GM06990 (cell line): ENCODE measurements at regions not wholly inside any gene's neighbourhood (a gene's known extent, or its start where the extent isn't known, plus 50 kb on each side); places are given as distances from the start of the nearest gene placed in this dataset.

Source experiments
- DNase-seq: peaks from one replicate; pipeline ENCODE4 v3.0.0-alpha.2; 2011; ENCODE audit not compliant: insufficient read length; ENCODE audit errors: extremely low read depth
- H3K27me3 ChIP-seq: replicated peaks from 2 replicates; pipeline ENCODE4 v1.6.0; 2011; ENCODE audit warnings: low read length; ENCODE audit not compliant: control insufficient read depth, insufficient read depth
- H3K36me3 ChIP-seq: 2 replicates; pipeline ENCODE4 v1.5.1; 2011; ENCODE audit warnings: low read length; ENCODE audit not compliant: control insufficient read depth, insufficient read depth
- H3K4me3 ChIP-seq: replicated peaks from 2 replicates; pipeline ENCODE4 v1.5.1; 2011; ENCODE audit warnings: low read depth, mild to moderate bottlenecking, control low read depth, low read length
- CTCF ChIP-seq: IDR thresholded peaks from 2 replicates; pipeline ENCODE4 v1.5.1; 2011; ENCODE audit warnings: low read length, control low read depth, mild to moderate bottlenecking, inconsistent platforms; ENCODE audit not compliant: insufficient read depth, poor library complexity, severe bottlenecking

GRCh38 chr4:132893787-132894186, 255.3 kb upstream of the PCDH10 start:
- Histone ChIP-seq H3K36me3 (no peaks in the 10 kb centered on the region), H3K27me3 (no peaks in the 10 kb centered on the region), H3K4me3 (no peak overlapping the region)
- DNase-seq: no peak
- no peak for TF ChIP-seq CTCF

GRCh38 chr4:132901224-132901623, 247.9 kb upstream of the PCDH10 start:
- Histone ChIP-seq H3K4me3 (no peak overlapping the region), H3K27me3 (no peaks in the 10 kb centered on the region), H3K36me3 (no peaks in the 10 kb centered on the region)
- DNase-seq: no peak
- TF ChIP-seq CTCF: no peak

GRCh38 chr4:132910229-132910748, 238.8 kb upstream of the PCDH10 start:
- H3K27me3 ChIP-seq: no peaks in the 10 kb centered on the region
- no peaks in the 10 kb centered on the region for H3K36me3 ChIP-seq
- no peak for DNase-seq
- TF ChIP-seq CTCF: no peak
- H3K4me3 ChIP-seq: no peak overlapping the region

GRCh38 chr4:132918096-132918495, 231.0 kb upstream of the PCDH10 start:
- DNase-seq: no peak
- H3K36me3 ChIP-seq: no peaks in the 10 kb centered on the region
- TF ChIP-seq CTCF: no peak
- H3K4me3 ChIP-seq: no peak overlapping the region
- no peaks in the 10 kb centered on the region for H3K27me3 ChIP-seq

GRCh38 chr4:132923516-132923915, 225.6 kb upstream of the PCDH10 start:
- Histone ChIP-seq H3K36me3 (no peaks in the 10 kb centered on the region), H3K4me3 (no peak overlapping the region), H3K27me3 (no peaks in the 10 kb centered on the region)
- TF ChIP-seq CTCF: no peak
- no peak for DNase-seq

- TF ChIP-seq CTCF: no peak
- Histone ChIP-seq H3K4me3 (no peak overlapping the region), H3K36me3 (no peaks in the 10 kb centered on the region), H3K27me3 (no peaks in the 10 kb centered on the region)
- no peak for DNase-seq
Measured at GRCh38 chr4:132934911-132935310, 214.2 kb upstream of the PCDH10 start.
